Endodermal cell (in vitro differentiated cells): ENCODE measurements at regions not wholly inside any gene's neighbourhood (a gene's known extent, or its start where the extent isn't known, plus 50 kb on each side); places are given as distances from the start of the nearest gene placed in this dataset.

Source experiments
- DNase-seq: peaks from one replicate; pipeline ENCODE4 v3.0.0-alpha.2; 2017
- H3K27ac ChIP-seq: 2 replicates; pipeline ENCODE4 v1.5.1; 2013; ENCODE audit warnings: mild to moderate bottlenecking, low read depth, low read length, moderate library complexity
- H3K27me3 ChIP-seq: 2 replicates; pipeline ENCODE4 v1.6.1; 2013; ENCODE audit warnings: mild to moderate bottlenecking, low read length, moderate library complexity; ENCODE audit not compliant: insufficient read depth, control insufficient read depth, poor library complexity, severe bottlenecking
- H3K36me3 ChIP-seq: 2 replicates; pipeline ENCODE4 v1.7.0; 2013; ENCODE audit warnings: mild to moderate bottlenecking, low read length, moderate library complexity; ENCODE audit not compliant: control insufficient read depth, insufficient read depth
- H3K4me1 ChIP-seq: one replicate; pipeline ENCODE4 v1.7.0; 2013; ENCODE audit warnings: low read length; ENCODE audit not compliant: control insufficient read depth, insufficient read depth
- H3K4me3 ChIP-seq: 2 replicates; pipeline ENCODE4 v1.5.1; 2013; ENCODE audit warnings: mild to moderate bottlenecking, low read length, moderate library complexity
- H3K9ac ChIP-seq: 2 replicates; pipeline ENCODE4 v1.6.1; 2013; ENCODE audit warnings: mild to moderate bottlenecking, low read length, moderate library complexity; ENCODE audit not compliant: poor library complexity, severe bottlenecking; ENCODE audit errors: extremely low read depth
- H3K9me3 ChIP-seq: 2 replicates; pipeline ENCODE4 v1.6.1; 2013; ENCODE audit warnings: mild to moderate bottlenecking, low read length, moderate library complexity; ENCODE audit not compliant: control insufficient read depth
- H3K27ac Mint-ChIP-seq: 2 replicates; pipeline ENCODE4 v1.8.0; 2020; ENCODE audit warnings: mixed read lengths
- H3K27me3 Mint-ChIP-seq: 2 replicates; pipeline ENCODE4 v1.8.0; 2021; ENCODE audit warnings: mild to moderate bottlenecking, mixed read lengths; ENCODE audit not compliant: insufficient read depth
- H3K36me3 Mint-ChIP-seq: 2 replicates; pipeline ENCODE4 v1.8.0; 2020; ENCODE audit warnings: low read depth, mixed read lengths
- H3K4me1 Mint-ChIP-seq: 2 replicates; pipeline ENCODE4 v1.8.0; 2020; ENCODE audit warnings: mixed read lengths
- H3K4me3 Mint-ChIP-seq: 2 replicates; pipeline ENCODE4 v1.8.0; 2020; ENCODE audit warnings: mild to moderate bottlenecking, moderate library complexity, mixed read lengths
- H3K9me3 Mint-ChIP-seq: 2 replicates; pipeline ENCODE4 v1.8.0; 2020; ENCODE audit warnings: mild to moderate bottlenecking, mixed read lengths
- WGBS, 2 experiments: methylation state at CpG; one replicate each; pipeline versions ENCODE4 v1.1.5 to v1.1.7; 2013; ENCODE audit warnings: missing lambda C conversion rate in 2 of 2, mixed read lengths in 1 of 2; ENCODE audit not compliant: insufficient coverage in 1 of 2, insufficient read length in 1 of 2; 5-methylcytosine and 5-hydroxymethylcytosine counted together
- TF ChIP-seq, protein P1 (sequence below): fragments of 200-600 bp; sonication (generic); conservative IDR thresholded peaks from 2 replicates; pipeline ENCODE4 v1.5.0; 2021; ENCODE audit warnings: antibody characterized with exemption, mild to moderate bottlenecking

DNA sequence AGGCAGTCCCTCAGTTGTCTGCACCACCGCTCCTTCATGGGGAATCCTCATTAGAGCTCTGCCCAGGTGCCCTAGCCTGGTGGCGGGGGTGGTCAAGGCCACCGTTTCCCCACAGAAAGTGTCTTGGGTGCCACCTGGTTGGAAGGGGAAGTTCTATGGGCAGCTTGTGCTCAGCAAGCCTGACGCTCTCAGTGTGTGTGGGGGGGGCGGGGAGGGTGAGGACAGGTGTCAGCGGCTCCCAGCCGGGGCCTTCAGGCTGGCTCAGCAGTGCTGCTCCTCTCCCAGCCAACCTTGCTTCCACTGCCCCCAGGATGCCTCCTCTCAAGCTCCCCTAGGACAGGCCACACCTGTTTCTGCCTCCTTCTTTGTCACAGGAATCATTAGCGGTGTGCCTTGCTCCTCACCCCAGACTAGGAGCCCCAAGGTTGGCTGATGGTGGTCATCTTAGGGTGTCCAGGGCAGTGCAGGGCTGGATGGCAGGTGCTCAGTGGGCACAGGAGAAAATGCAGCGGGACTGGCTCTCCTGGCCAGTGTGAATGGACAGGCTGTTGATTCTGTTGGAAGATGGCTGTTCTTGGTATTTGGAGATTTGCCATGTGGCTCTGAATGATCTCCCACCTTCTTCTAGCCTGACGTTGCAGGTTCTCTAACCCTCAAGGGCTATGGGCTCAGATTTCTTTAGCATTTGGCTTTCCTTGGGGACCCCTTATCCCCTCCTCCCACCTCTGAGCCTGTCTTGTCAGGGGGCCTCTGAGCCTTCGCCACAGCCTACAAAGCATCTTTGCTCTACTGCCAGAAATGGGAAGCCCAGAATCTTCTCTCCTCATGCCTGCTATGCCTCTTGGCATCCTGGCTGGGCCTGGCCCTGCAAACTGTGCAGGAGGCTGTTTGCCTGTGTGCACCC lies 185.8 kb upstream of the HS6ST1 start:
- Histone ChIP-seq H3K27me3 (no peaks in the 10 kb centered on the region), H3K27ac (no peak overlapping the region), H3K4me3 (no peak overlapping the region), H3K36me3 (no peaks in the 10 kb centered on the region), H3K9ac (no peak overlapping the region), H3K4me1 (peaks cover 5% of the 10 kb centered on the region), H3K9me3 (no peaks in the 10 kb centered on the region)
- 93 to 100% methylated on average over 3 to 11 of the region's 11 CpGs for WGBS, 2 experiments
- no peak overlapping the region for H3K27ac Mint-ChIP-seq
- TF ChIP-seq, protein P1, sequence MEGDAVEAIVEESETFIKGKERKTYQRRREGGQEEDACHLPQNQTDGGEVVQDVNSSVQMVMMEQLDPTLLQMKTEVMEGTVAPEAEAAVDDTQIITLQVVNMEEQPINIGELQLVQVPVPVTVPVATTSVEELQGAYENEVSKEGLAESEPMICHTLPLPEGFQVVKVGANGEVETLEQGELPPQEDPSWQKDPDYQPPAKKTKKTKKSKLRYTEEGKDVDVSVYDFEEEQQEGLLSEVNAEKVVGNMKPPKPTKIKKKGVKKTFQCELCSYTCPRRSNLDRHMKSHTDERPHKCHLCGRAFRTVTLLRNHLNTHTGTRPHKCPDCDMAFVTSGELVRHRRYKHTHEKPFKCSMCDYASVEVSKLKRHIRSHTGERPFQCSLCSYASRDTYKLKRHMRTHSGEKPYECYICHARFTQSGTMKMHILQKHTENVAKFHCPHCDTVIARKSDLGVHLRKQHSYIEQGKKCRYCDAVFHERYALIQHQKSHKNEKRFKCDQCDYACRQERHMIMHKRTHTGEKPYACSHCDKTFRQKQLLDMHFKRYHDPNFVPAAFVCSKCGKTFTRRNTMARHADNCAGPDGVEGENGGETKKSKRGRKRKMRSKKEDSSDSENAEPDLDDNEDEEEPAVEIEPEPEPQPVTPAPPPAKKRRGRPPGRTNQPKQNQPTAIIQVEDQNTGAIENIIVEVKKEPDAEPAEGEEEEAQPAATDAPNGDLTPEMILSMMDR, result no peak
- H3K4me1 Mint-ChIP-seq, result peaks cover 1% of the 10 kb centered on the region
- H3K27me3 Mint-ChIP-seq, result peaks cover 5% of the 10 kb centered on the region
- H3K9me3 Mint-ChIP-seq, result no peaks in the 10 kb centered on the region
- no peaks in the 10 kb centered on the region for H3K36me3 Mint-ChIP-seq
- peak; percentile 45 for DNase-seq
- no peak overlapping the region for H3K4me3 Mint-ChIP-seq

- Histone ChIP-seq H3K27me3 (no peaks in the 10 kb centered on the region), H3K4me1 (peaks cover 5% of the 10 kb centered on the region), H3K9me3 (no peaks in the 10 kb centered on the region), H3K36me3 (no peaks in the 10 kb centered on the region), H3K27ac (no peak overlapping the region), H3K9ac (no peak overlapping the region), H3K4me3 (no peak overlapping the region)
- Mint-ChIP-seq H3K4me3 (no peak overlapping the region), H3K4me1 (peaks cover 1% of the 10 kb centered on the region), H3K27ac (no peak overlapping the region), H3K36me3 (no peaks in the 10 kb centered on the region), H3K9me3 (no peaks in the 10 kb centered on the region), H3K27me3 (peaks cover 5% of the 10 kb centered on the region)
- TF ChIP-seq, protein P1, result no peak
- WGBS, 2 experiments, result 91 to 100% methylated on average over 2 to 6 of the region's 6 CpGs
- DNase-seq, result peak; percentile 41
Measured at GRCh38 chr2:128505150-128505490, 186.5 kb upstream of the HS6ST1 start.

DNA sequence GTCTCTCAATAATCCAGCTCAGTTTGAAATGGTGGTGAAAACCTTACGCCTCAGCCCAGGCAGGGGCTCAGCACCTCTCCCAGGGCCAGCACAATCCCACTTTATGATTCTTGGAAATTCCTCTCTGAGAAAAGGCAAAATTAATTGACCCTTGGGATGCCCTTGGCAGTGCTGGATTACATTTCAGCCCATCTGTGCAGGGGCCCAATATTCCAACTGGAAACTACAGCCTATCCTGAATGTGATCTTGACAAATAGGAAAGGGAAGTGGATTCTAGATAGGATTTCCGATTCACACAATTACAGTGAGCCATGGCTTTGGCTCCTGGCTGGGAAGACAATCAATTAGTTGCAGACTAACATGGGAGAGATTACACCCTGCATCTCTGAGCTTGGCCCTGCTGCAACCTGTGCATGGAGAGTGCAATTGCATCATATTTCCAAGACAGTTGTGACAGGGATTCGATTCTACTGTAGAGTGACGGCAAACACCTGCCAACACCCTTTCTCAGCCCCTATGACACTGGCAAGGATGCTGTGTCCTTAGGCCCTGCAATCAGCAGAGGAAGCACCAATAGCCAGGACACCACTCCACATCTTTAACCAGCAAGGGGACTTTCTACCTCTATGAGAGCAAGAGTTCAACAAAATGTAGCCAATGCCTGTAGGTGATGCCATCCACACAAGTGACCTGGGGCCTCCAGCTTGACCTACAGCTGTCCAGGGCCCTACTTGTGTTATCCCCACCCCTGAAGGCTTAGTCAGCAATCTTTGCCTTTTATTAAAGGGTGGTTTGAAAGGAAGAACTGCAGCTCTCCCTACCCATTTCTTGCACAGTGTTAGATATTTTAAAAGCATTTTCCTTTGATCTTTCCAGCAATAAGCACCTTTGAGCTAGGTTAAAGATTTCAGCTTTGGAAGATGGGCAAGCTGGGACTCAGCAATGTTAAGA lies 187.2 kb upstream of the HS6ST1 start:
- no peak overlapping the region for H3K27ac Mint-ChIP-seq
- H3K9me3 Mint-ChIP-seq, result no peaks in the 10 kb centered on the region
- H3K36me3 Mint-ChIP-seq, result no peaks in the 10 kb centered on the region
- peaks cover 5% of the 10 kb centered on the region for H3K4me1 ChIP-seq
- no peak overlapping the region for H3K4me3 Mint-ChIP-seq
- H3K27me3 ChIP-seq, result no peaks in the 10 kb centered on the region
- WGBS, 2 experiments, result 91 to 97% methylated on average over 4 of the region's 4 CpGs
- H3K27ac ChIP-seq, result no peak overlapping the region
- no peak overlapping the region for H3K9ac ChIP-seq
- H3K4me3 ChIP-seq, result no peak overlapping the region
- peaks cover 5% of the 10 kb centered on the region for H3K27me3 Mint-ChIP-seq
- H3K9me3 ChIP-seq, result no peaks in the 10 kb centered on the region
- TF ChIP-seq, protein P1, result no peak
- peaks cover 1% of the 10 kb centered on the region for H3K4me1 Mint-ChIP-seq
- no peak for DNase-seq
- no peaks in the 10 kb centered on the region for H3K36me3 ChIP-seq
